Tongue (tissue), 1 donor: ENCODE measurements at regions not wholly inside any gene's neighbourhood (a gene's known extent, or its start where the extent isn't known, plus 50 kb on each side); places are given as distances from the start of the nearest gene placed in this dataset.
"Not testable (repeated sequence)": the region's sequence is repeated elsewhere in the genome, so short reads cannot be mapped to it uniquely, and the experiment has no call there.

Experiments used
- DNase-seq: peaks from one replicate; pipeline ENCODE4 v3.0.0-alpha.2; 2015

DNA sequence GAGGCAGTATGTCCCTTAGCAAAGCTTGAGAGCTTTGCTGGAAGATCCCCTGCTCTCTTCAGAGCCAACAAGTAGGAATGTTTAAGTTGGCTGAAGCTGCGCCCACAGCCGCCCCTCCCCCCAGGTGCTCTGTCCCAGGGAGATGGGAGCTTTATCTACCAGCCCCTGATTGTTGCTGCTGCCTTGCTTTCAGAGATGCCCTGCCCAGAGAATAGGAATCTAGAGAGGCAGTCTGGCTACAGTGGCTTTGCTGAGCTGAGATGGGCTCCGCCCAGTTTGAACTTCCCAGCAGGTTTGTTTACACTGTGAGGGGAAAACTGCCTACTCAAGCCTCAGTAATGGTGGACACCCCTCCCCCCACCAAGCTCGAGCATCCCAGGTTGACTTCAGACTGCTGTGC, 423.6 kb downstream of the KCTD16 start:
- not testable (repeated sequence) for DNase-seq

- DNase-seq, result no peak
Observed at GRCh38 chr5:144585681-144586080, 415.0 kb downstream of the KCTD16 start.

- no peak for DNase-seq
Observed at GRCh38 chr5:144583541-144584449, 413.1 kb downstream of the KCTD16 start.

DNA sequence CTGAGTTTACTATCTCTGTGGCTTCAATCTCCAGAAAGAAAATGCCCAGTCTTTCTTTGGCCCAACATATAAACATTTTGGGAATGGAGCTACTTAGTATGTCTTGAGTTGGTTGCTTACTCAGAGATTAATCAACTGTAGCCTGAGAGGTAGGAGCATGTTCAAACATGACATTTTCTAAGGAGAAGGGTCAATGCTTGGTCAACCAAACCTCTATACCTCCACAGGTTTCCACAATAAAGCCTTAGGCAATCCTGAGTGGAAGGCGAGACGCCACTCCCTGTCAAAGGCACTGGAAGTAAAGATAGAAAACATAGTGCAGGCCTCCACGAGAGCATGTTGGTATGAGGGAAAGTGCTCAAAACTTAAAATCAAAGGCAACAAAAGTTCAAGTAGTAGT, 411.4 kb downstream of the KCTD16 start:
- no peak for DNase-seq

GRCh38 chr5:144581044-144581443, 410.4 kb downstream of the KCTD16 start:
- DNase-seq, result no peak

GRCh38 chr5:144577676-144578075, 407.0 kb downstream of the KCTD16 start:
- DNase-seq, result no peak

DNA sequence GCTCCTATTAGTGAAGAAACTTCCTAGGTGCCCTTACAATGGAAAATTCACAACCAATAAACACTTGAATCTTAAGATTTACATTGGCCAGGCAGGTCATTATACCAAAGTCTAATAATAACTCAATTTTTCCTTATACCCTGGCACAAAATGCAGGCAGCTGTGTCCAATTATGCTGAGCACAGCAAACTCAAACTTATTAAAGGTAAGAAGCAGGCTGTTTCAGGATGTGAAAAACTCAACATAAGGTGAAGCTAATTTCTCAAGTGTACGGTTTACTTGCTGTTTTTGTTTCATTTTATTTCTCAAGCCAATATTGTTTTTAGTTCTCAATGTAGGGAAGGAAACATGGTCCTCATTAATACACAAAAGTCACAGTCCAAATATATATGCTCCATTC, 405.1 kb downstream of the KCTD16 start:
- no peak for DNase-seq

DNA sequence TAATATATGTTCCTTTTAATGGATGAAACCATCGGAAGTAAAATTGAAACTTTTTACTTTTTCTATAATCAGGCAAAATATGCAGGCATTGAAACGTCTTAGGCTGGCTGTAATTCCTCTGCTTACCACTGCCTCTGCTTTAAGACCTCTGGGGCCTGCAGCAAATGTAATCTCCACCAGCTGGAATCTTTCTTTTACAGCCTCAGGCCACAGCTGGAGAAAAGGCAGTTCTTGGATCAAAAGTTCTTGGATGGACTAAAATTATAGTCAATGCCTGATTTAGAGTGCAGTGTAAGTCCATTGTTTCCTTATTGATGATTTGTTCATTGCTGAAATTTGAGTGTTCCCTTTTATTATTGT, 396.7 kb downstream of the KCTD16 start:
- DNase-seq, result no peak

DNA sequence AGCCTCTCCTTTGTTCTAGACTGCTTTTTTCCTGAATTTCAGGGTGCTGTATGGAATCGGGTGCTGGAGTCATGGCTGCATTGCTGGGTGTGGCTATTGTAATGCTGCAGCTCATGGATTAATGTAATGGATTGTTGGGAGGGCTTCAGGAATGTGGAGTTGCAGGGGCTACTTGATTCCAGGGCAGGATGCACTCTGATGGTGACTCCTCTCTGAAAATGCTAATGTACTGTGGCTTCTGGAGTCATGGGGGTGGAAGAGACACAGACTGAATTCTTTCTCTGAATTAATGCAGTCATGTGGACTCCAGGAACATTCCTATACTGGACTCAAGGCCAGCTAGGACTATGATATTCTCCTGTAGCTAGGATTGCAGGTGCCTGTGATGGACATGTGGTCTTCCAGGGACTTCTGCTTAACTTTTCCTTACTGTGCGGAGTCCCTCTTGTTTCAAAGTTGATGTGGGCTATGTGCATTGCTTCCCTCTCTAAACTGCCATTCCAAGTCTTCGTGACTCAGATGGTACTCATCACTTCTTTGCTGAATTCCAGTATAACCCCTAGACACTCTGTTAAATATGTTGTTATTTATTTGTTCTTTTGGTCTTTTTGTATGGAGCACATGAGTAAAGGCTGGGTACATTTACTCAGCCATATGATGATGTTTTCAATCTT, 396.2 kb downstream of the KCTD16 start:
- DNase-seq, result no peak

- DNase-seq, result peak; percentile 71
Observed at GRCh38 chr5:144549580-144549979, 378.9 kb downstream of the KCTD16 start.

DNA sequence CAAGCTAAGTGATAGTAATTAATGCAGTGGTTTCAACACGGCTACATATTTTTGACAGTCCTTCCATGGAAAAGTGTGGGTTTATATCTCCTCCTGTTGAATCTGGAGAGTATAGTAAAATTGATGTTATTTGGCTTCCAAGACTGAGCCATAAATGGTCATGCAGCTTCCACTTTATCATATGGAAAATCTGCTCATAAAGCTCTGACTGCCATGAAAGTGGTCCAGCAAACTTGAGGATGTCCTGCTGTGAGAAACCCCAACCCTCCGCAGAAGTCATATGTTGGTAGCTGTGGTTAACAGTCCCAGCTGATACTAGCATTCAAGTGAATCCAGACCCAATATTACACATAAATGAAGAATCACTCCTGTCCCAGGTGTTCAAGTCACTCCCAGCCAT, 378.3 kb downstream of the KCTD16 start:
- no peak for DNase-seq

- DNase-seq, result no peak
Observed at GRCh38 chr5:144547098-144547499, 376.4 kb downstream of the KCTD16 start.

DNA sequence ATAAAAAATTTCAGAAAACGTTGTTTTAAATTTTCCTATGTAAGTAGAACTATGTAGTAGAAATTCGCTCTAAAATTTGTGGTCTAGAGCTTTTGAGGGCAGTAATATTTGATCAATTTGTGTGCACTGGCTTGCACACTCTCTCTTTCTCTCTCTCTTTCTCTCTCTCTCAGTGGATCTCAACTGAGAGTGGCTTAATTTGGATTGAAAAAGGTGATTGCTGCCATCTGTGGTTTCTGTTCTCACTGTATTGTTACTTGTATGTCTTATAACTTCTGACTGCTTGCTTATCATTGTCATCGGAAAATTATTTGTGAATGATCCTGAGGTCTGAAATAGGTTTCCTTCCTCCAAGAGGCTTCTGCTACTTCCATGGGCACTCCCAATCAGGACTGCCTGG, 368.2 kb downstream of the KCTD16 start:
- no peak for DNase-seq
